Liver (tissue), 8 donors: ENCODE measurements at regions not wholly inside any gene's neighbourhood (a gene's known extent, or its start where the extent isn't known, plus 50 kb on each side); places are given as distances from the start of the nearest gene placed in this dataset.

Experiments
- DNase-seq: peaks from one replicate; pipeline ENCODE4 v3.0.0-alpha.2; 2017; ENCODE audit warnings: low spot score
- H3K27ac ChIP-seq, 2 donors: one replicate each; pipeline ENCODE4 v1.7.0; 2013; ENCODE audit warnings: inconsistent platforms in 2 of 2, low read length in 2 of 2, control low read depth in 1 of 2, low read depth in 1 of 2, mild to moderate bottlenecking in 1 of 2
- H3K27me3 ChIP-seq, 4 donors: one replicate each; pipeline versions ENCODE4 v1.6.1 to v1.7.0; 2013; ENCODE audit warnings: low read length in 3 of 4, inconsistent platforms in 1 of 4, mild to moderate bottlenecking in 1 of 4, moderate library complexity in 1 of 4; ENCODE audit not compliant: control insufficient read depth in 4 of 4, insufficient read depth in 4 of 4
- H3K36me3 ChIP-seq, 4 donors: one replicate each; pipeline versions ENCODE4 v1.6.1 to v1.7.0; 2013; ENCODE audit warnings: low read length in 3 of 4, mild to moderate bottlenecking in 3 of 4, low read depth in 1 of 4, moderate library complexity in 1 of 4; ENCODE audit not compliant: control insufficient read depth in 4 of 4, insufficient read depth in 3 of 4
- H3K4me1 ChIP-seq, 4 donors: one replicate each; pipeline versions ENCODE4 v1.6.1 to v1.7.0; 2013; ENCODE audit warnings: low read length in 3 of 4, mild to moderate bottlenecking in 3 of 4, moderate library complexity in 1 of 4; ENCODE audit not compliant: control insufficient read depth in 4 of 4, insufficient read depth in 4 of 4
- H3K4me3 ChIP-seq, 3 donors: one replicate each; pipeline versions ENCODE4 v1.6.1 to v1.7.0; 2013; ENCODE audit warnings: low read length in 3 of 3, control low read depth in 1 of 3, low read depth in 1 of 3, mild to moderate bottlenecking in 1 of 3
- H3K9ac ChIP-seq, 2 donors: one replicate each; pipeline ENCODE4 v1.7.0; 2013; ENCODE audit warnings: low read length in 2 of 2, mild to moderate bottlenecking in 2 of 2, moderate library complexity in 2 of 2, control low read depth in 1 of 2, low read depth in 1 of 2
- H3K9me3 ChIP-seq, 4 donors: one replicate each; pipeline versions ENCODE4 v1.6.1 to v1.7.0; 2013; ENCODE audit warnings: low read length in 3 of 4; ENCODE audit not compliant: control insufficient read depth in 4 of 4
- EGR1 ChIP-seq, 2 donors: IDR thresholded peaks; 2 replicates each; pipeline ENCODE4 v1.6.1; 2016 to 2018; ENCODE audit warnings: antibody characterized with exemption in 2 of 2, low read depth in 2 of 2
- FOXA1 ChIP-seq: IDR thresholded peaks from 2 replicates; pipeline ENCODE4 v1.6.1; 2016; ENCODE audit warnings: antibody characterized with exemption
- FOXA2 ChIP-seq: IDR thresholded peaks from 2 replicates; pipeline ENCODE4 v1.6.1; 2016; ENCODE audit warnings: antibody characterized with exemption
- GABPA ChIP-seq, 2 donors: IDR thresholded peaks in 1 of 2; conservative IDR thresholded peaks in 1 of 2; 2 replicates each; pipeline ENCODE4 v1.6.1; 2016; ENCODE audit warnings: antibody characterized with exemption in 2 of 2, mild to moderate bottlenecking in 1 of 2, moderate library complexity in 1 of 2
- HNF4A ChIP-seq, 2 donors: conservative IDR thresholded peaks; 2 replicates each; pipeline ENCODE4 v1.6.1; 2016; ENCODE audit warnings: antibody characterized with exemption in 2 of 2, mild to moderate bottlenecking in 2 of 2
- HNF4G ChIP-seq: IDR thresholded peaks from 2 replicates; pipeline ENCODE4 v1.6.1; 2016; ENCODE audit warnings: antibody characterized with exemption
- JUND ChIP-seq, 2 donors: IDR thresholded peaks; 2 replicates each; pipeline ENCODE4 v1.6.1; 2016; ENCODE audit warnings: antibody characterized with exemption in 2 of 2
- NR2F2 ChIP-seq: IDR thresholded peaks from 2 replicates; pipeline ENCODE4 v1.6.1; 2016; ENCODE audit warnings: antibody characterized with exemption
- RAD21 ChIP-seq, 2 donors: IDR thresholded peaks; 2 replicates each; pipeline ENCODE4 v1.6.1; 2016; ENCODE audit warnings: antibody characterized with exemption in 2 of 2, mild to moderate bottlenecking in 2 of 2
- RXRA ChIP-seq, 2 donors: IDR thresholded peaks; 2 replicates each; pipeline ENCODE4 v1.6.1; 2017 to 2018; ENCODE audit warnings: antibody characterized with exemption in 2 of 2, mild to moderate bottlenecking in 1 of 2
- SP1 ChIP-seq: IDR thresholded peaks from 2 replicates; pipeline ENCODE4 v1.6.1; 2018; ENCODE audit warnings: antibody characterized with exemption, mild to moderate bottlenecking
- TAF1 ChIP-seq: conservative IDR thresholded peaks from 2 replicates; pipeline ENCODE4 v1.6.1; 2016; ENCODE audit warnings: antibody characterized with exemption, mild to moderate bottlenecking
- YY1 ChIP-seq: IDR thresholded peaks from 2 replicates; pipeline ENCODE4 v1.6.1; 2016; ENCODE audit warnings: antibody characterized with exemption, mild to moderate bottlenecking
- WGBS: extraction: QIAGEN DNeasy Blood & Tissue Kit; methylation state at CpG from one replicate; pipeline ENCODE4 v1.1.7; 2013; 5-methylcytosine and 5-hydroxymethylcytosine counted together
- TF ChIP-seq, protein P1 (sequence below): fragments of 150-350 bp; IDR thresholded peaks from 2 replicates; pipeline ENCODE4 v1.5.1; 2017; ENCODE audit warnings: improper control_type of control experiment, low read depth, low read length; ENCODE audit not compliant: missing input control
- TF ChIP-seq, protein P2 (sequence below): IDR thresholded peaks from 2 replicates; pipeline ENCODE4 v1.6.1; 2016; ENCODE audit warnings: antibody characterized with exemption
- TF ChIP-seq, protein P3 (sequence below): IDR thresholded peaks from 2 replicates; pipeline ENCODE4 v1.6.1; 2016; ENCODE audit warnings: antibody characterized with exemption
- TF ChIP-seq, protein P4 (sequence below): IDR thresholded peaks from 2 replicates; pipeline ENCODE4 v1.6.1; 2016; ENCODE audit warnings: antibody characterized with exemption, mild to moderate bottlenecking
- TF ChIP-seq, protein P5 (sequence below): IDR thresholded peaks from 2 replicates; pipeline ENCODE4 v1.6.1; 2016; ENCODE audit warnings: antibody characterized with exemption
- donor health status: healthy.
- donor health status: healthy.
- donor health status: healthy.
- donor health status: healthy.
- donor health status: healthy.

DNA sequence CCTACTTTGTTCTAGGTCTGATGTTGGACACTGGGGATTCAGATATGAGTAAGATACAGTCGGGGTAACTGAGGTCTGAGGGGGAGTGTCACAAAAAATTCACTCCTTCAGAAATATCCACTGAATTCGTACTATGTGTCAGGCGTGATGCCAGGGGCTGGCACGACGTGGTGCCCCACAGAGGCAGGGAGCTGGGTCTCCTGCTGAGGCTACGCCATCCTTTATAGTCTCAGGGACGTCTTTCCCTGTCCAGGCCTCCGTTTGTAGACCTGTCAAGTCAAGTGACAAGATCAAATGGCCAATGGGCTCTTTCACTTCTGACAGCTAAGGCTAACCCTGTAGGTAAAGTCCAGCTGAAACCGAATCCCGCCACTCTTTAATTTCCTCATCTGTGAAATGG is 118.8 kb upstream of the SMIM23 start:
- TF ChIP-seq YY1 (no peak), JUND (IDR thresholded peaks at IDR 0.05) (no peak), HNF4G (no peak), GABPA (IDR thresholded peaks at IDR 0.05 in 1 of 2, conservative IDR thresholded peaks at IDR 0.05 in 1 of 2) (no peak), HNF4A (conservative IDR thresholded peaks at IDR 0.05) (no peak), FOXA2 (no peak), TAF1 (no peak), SP1 (no peak), FOXA1 (no peak), RXRA (IDR thresholded peaks at IDR 0.05) (no peak), EGR1 (IDR thresholded peaks at IDR 0.05; ENCODE audit: low read depth in 2 of 2) (no peak), RAD21 (IDR thresholded peaks at IDR 0.05) (no peak), NR2F2 (no peak)
- TF ChIP-seq, protein P1, sequence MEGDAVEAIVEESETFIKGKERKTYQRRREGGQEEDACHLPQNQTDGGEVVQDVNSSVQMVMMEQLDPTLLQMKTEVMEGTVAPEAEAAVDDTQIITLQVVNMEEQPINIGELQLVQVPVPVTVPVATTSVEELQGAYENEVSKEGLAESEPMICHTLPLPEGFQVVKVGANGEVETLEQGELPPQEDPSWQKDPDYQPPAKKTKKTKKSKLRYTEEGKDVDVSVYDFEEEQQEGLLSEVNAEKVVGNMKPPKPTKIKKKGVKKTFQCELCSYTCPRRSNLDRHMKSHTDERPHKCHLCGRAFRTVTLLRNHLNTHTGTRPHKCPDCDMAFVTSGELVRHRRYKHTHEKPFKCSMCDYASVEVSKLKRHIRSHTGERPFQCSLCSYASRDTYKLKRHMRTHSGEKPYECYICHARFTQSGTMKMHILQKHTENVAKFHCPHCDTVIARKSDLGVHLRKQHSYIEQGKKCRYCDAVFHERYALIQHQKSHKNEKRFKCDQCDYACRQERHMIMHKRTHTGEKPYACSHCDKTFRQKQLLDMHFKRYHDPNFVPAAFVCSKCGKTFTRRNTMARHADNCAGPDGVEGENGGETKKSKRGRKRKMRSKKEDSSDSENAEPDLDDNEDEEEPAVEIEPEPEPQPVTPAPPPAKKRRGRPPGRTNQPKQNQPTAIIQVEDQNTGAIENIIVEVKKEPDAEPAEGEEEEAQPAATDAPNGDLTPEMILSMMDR, result no peak
- TF ChIP-seq, protein P2, sequence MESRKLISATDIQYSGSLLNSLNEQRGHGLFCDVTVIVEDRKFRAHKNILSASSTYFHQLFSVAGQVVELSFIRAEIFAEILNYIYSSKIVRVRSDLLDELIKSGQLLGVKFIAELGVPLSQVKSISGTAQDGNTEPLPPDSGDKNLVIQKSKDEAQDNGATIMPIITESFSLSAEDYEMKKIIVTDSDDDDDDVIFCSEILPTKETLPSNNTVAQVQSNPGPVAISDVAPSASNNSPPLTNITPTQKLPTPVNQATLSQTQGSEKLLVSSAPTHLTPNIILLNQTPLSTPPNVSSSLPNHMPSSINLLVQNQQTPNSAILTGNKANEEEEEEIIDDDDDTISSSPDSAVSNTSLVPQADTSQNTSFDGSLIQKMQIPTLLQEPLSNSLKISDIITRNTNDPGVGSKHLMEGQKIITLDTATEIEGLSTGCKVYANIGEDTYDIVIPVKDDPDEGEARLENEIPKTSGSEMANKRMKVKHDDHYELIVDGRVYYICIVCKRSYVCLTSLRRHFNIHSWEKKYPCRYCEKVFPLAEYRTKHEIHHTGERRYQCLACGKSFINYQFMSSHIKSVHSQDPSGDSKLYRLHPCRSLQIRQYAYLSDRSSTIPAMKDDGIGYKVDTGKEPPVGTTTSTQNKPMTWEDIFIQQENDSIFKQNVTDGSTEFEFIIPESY, result no peak
- TF ChIP-seq, protein P3, sequence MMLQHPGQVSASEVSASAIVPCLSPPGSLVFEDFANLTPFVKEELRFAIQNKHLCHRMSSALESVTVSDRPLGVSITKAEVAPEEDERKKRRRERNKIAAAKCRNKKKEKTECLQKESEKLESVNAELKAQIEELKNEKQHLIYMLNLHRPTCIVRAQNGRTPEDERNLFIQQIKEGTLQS, result no peak
- TF ChIP-seq, protein P4, sequence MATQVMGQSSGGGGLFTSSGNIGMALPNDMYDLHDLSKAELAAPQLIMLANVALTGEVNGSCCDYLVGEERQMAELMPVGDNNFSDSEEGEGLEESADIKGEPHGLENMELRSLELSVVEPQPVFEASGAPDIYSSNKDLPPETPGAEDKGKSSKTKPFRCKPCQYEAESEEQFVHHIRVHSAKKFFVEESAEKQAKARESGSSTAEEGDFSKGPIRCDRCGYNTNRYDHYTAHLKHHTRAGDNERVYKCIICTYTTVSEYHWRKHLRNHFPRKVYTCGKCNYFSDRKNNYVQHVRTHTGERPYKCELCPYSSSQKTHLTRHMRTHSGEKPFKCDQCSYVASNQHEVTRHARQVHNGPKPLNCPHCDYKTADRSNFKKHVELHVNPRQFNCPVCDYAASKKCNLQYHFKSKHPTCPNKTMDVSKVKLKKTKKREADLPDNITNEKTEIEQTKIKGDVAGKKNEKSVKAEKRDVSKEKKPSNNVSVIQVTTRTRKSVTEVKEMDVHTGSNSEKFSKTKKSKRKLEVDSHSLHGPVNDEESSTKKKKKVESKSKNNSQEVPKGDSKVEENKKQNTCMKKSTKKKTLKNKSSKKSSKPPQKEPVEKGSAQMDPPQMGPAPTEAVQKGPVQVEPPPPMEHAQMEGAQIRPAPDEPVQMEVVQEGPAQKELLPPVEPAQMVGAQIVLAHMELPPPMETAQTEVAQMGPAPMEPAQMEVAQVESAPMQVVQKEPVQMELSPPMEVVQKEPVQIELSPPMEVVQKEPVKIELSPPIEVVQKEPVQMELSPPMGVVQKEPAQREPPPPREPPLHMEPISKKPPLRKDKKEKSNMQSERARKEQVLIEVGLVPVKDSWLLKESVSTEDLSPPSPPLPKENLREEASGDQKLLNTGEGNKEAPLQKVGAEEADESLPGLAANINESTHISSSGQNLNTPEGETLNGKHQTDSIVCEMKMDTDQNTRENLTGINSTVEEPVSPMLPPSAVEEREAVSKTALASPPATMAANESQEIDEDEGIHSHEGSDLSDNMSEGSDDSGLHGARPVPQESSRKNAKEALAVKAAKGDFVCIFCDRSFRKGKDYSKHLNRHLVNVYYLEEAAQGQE, result no peak
- TF ChIP-seq, protein P5, sequence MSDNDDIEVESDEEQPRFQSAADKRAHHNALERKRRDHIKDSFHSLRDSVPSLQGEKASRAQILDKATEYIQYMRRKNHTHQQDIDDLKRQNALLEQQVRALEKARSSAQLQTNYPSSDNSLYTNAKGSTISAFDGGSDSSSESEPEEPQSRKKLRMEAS, result no peak
- 85% methylated on average over 10 of the region's 10 CpGs for WGBS
- Histone ChIP-seq H3K4me1 (no peaks in the 10 kb centered on the region), H3K9me3 (peaks cover 0 to 2% (median 0%) of the 10 kb centered on the region in 4 donors), H3K27ac (no peak overlapping the region), H3K9ac (no peak overlapping the region), H3K4me3 (no peak overlapping the region), H3K36me3 (no peaks in the 10 kb centered on the region), H3K27me3 (no peaks in the 10 kb centered on the region)
- no peak for DNase-seq
